Osteoblast (primary cell): ENCODE measurements at regions not wholly inside any gene's neighbourhood (a gene's known extent, or its start where the extent isn't known, plus 50 kb on each side); places are given as distances from the start of the nearest gene placed in this dataset.

Experiments used
- DNase-seq: peaks from one replicate; pipeline ENCODE4 v3.0.0; 2011; ENCODE audit warnings: low spot score, mixed read lengths; ENCODE audit not compliant: insufficient read length; ENCODE audit errors: missing footprints
- H2AFZ ChIP-seq: 2 replicates; pipeline ENCODE4 v1.6.0; 2011; ENCODE audit warnings: mild to moderate bottlenecking, low read length
- H3K27ac ChIP-seq: 2 replicates; pipeline ENCODE4 v1.5.1; 2011; ENCODE audit warnings: mild to moderate bottlenecking, low read depth, low read length, moderate library complexity
- H3K27me3 ChIP-seq: 2 replicates; pipeline ENCODE4 v1.6.0; 2012; ENCODE audit warnings: mild to moderate bottlenecking, control low read depth, inconsistent platforms, low read length, moderate library complexity; ENCODE audit not compliant: insufficient read depth
- H3K36me3 ChIP-seq: 2 replicates; pipeline ENCODE4 v1.5.1; 2011; ENCODE audit warnings: mild to moderate bottlenecking, low read length, control low read depth, moderate library complexity; ENCODE audit not compliant: insufficient read depth
- H3K4me1 ChIP-seq: 2 replicates; pipeline ENCODE4 v1.5.1; 2011; ENCODE audit warnings: mild to moderate bottlenecking, low read length, control low read depth, moderate library complexity; ENCODE audit not compliant: insufficient read depth
- H3K4me2 ChIP-seq: 2 replicates; pipeline ENCODE4 v1.6.0; 2011; ENCODE audit warnings: mild to moderate bottlenecking, low read length; ENCODE audit not compliant: insufficient read depth
- H3K4me3 ChIP-seq: fragments of 200-600 bp; sonication (generic); 3 replicates; pipeline ENCODE4 v1.5.1; 2012; ENCODE audit warnings: mild to moderate bottlenecking, low read length, inconsistent platforms; ENCODE audit not compliant: insufficient read depth
- H3K79me2 ChIP-seq: 2 replicates; pipeline ENCODE4 v1.6.0; 2012; ENCODE audit warnings: mild to moderate bottlenecking, low read length, control low read depth, inconsistent platforms; ENCODE audit not compliant: insufficient read depth
- H3K9me3 ChIP-seq: 2 replicates; pipeline ENCODE4 v1.5.1; 2011; ENCODE audit warnings: low read depth, low read length, control low read depth
- H4K20me1 ChIP-seq: 2 replicates; pipeline ENCODE4 v1.6.0; 2012; ENCODE audit warnings: mild to moderate bottlenecking, low read length, control low read depth; ENCODE audit not compliant: insufficient read depth
- TF ChIP-seq, protein P1 (sequence below): IDR thresholded peaks from 2 replicates; pipeline ENCODE4 v1.5.1; 2011; ENCODE audit warnings: mild to moderate bottlenecking, low read depth, low read length, moderate library complexity; ENCODE audit errors: extremely low read depth

DNA sequence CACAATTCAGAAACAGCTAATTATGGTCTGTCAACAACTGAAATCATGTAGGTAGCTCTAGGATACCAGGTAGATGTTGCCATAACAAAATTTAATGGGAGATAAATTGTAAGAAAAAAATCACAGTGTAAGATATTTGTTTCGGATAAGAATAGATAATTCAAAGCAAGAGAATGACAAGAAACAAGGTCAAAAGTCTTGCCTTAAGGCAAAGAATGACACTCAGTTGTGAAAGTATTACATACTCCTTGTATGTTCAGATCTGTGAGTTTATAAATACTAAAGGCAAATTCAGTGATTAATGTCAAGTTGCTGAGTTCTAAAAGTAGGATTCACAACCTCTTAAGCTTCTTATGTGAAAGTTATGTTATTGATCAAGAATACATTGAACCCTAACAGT lies 772.2 kb upstream of the SGO1 start:
- Histone ChIP-seq H3K79me2 (no peaks in the 10 kb centered on the region), H3K4me1 (no peaks in the 10 kb centered on the region), H3K4me3 (no peak overlapping the region), H3K9me3 (peaks cover 2% of the 10 kb centered on the region), H2AFZ (no peak overlapping the region), H3K4me2 (no peak overlapping the region), H3K27me3 (no peaks in the 10 kb centered on the region), H3K36me3 (no peaks in the 10 kb centered on the region), H4K20me1 (no peaks in the 10 kb centered on the region), H3K27ac (no peak overlapping the region)
- DNase-seq, result no peak
- TF ChIP-seq, protein P1, sequence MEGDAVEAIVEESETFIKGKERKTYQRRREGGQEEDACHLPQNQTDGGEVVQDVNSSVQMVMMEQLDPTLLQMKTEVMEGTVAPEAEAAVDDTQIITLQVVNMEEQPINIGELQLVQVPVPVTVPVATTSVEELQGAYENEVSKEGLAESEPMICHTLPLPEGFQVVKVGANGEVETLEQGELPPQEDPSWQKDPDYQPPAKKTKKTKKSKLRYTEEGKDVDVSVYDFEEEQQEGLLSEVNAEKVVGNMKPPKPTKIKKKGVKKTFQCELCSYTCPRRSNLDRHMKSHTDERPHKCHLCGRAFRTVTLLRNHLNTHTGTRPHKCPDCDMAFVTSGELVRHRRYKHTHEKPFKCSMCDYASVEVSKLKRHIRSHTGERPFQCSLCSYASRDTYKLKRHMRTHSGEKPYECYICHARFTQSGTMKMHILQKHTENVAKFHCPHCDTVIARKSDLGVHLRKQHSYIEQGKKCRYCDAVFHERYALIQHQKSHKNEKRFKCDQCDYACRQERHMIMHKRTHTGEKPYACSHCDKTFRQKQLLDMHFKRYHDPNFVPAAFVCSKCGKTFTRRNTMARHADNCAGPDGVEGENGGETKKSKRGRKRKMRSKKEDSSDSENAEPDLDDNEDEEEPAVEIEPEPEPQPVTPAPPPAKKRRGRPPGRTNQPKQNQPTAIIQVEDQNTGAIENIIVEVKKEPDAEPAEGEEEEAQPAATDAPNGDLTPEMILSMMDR, result no peak

GRCh38 chr3:20945892-20946291 lies 759.9 kb upstream of the SGO1 start:
- no peak overlapping the region for H3K4me3 ChIP-seq
- no peaks in the 10 kb centered on the region for H3K27me3 ChIP-seq
- no peak overlapping the region for H3K27ac ChIP-seq
- no peaks in the 10 kb centered on the region for H3K36me3 ChIP-seq
- no peaks in the 10 kb centered on the region for H3K9me3 ChIP-seq
- H3K4me1 ChIP-seq, result no peaks in the 10 kb centered on the region
- no peak overlapping the region for H3K4me2 ChIP-seq
- no peaks in the 10 kb centered on the region for H3K79me2 ChIP-seq
- no peaks in the 10 kb centered on the region for H4K20me1 ChIP-seq
- TF ChIP-seq, protein P1, result no peak
- no peak for DNase-seq
- H2AFZ ChIP-seq, result no peak overlapping the region

DNA sequence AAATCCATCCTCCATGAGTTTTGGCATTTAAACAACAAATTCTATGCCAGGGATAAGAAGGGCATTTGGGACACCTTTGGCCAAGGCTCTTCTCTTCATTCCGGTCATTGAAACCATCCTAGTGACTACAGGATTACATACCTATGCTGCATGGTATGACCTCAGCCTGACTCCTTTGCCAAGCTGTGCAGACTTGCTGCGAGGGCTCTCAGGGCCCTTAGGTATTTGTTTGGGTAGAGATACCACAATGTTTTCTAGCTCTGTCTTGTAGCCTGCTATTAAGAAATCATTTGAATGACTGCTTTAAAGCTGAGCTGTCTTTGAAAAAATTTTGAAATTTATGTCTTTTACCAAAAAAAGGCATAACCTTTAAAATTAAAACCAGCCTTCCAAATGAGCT lies 749.8 kb upstream of the SGO1 start:
- no peaks in the 10 kb centered on the region for H3K36me3 ChIP-seq
- no peaks in the 10 kb centered on the region for H3K4me1 ChIP-seq
- peaks cover 2% of the 10 kb centered on the region for H3K9me3 ChIP-seq
- no peaks in the 10 kb centered on the region for H4K20me1 ChIP-seq
- no peak overlapping the region for H3K27ac ChIP-seq
- H3K79me2 ChIP-seq, result no peaks in the 10 kb centered on the region
- TF ChIP-seq, protein P1, result no peak
- H2AFZ ChIP-seq, result no peak overlapping the region
- no peak for DNase-seq
- no peak overlapping the region for H3K4me2 ChIP-seq
- no peaks in the 10 kb centered on the region for H3K27me3 ChIP-seq
- no peak overlapping the region for H3K4me3 ChIP-seq

- no peak for DNase-seq
- Histone ChIP-seq H3K79me2 (no peaks in the 10 kb centered on the region), H3K4me2 (no peak overlapping the region), H3K27ac (no peak overlapping the region), H3K27me3 (no peaks in the 10 kb centered on the region), H3K4me3 (no peak overlapping the region), H3K36me3 (no peaks in the 10 kb centered on the region), H3K4me1 (no peaks in the 10 kb centered on the region), H3K9me3 (peaks cover 2% of the 10 kb centered on the region), H2AFZ (no peak overlapping the region), H4K20me1 (no peaks in the 10 kb centered on the region)
- TF ChIP-seq, protein P1, result no peak
Observed at GRCh38 chr3:20931834-20932233, 745.8 kb upstream of the SGO1 start.
